IMR-90 (cell line): ENCODE measurements at regions not wholly inside any gene's neighbourhood (a gene's known extent, or its start where the extent isn't known, plus 50 kb on each side); places are given as distances from the start of the nearest gene placed in this dataset.

Experiments
- ATAC-seq: fragments of 200-7000 bp; cut with Tn5 transposase; 2 replicates; pipeline ENCODE4 v1.9.1; 2020; ENCODE audit warnings: low read depth, mild to moderate bottlenecking, moderate library complexity
- BruUV-seq: library from RNA; stranded (reverse); fragments of 400-500 nt; replicated peaks from 2 replicates; lab custom pipeline; 2021; lab: Mats Ljungman, UMichigan
- CTCF ChIA-PET: fragments of 300-600 bp; formaldehyde crosslinking; extraction: SDS; loops from one replicate; lab custom pipeline; 2021; ENCODE audit warnings: antibody characterized with exemption; lab: Yijun Ruan, JAX
- POLR2A ChIA-PET: fragments of 300-600 bp; sonication (Branson Sonifier 250); formaldehyde crosslinking; loops from one replicate; lab custom pipeline; 2022; ENCODE audit warnings: antibody characterized with exemption; ENCODE audit not compliant: unreplicated experiment; lab: Charles Lee
- DNase-seq: peaks from one replicate; pipeline ENCODE4 v3.0.0; 2013
- H2AFZ ChIP-seq: replicated peaks from 2 replicates; pipeline ENCODE3; 2013; ENCODE audit warnings: low read length, mild to moderate bottlenecking; ENCODE audit not compliant: poor library complexity
- H2AK5ac ChIP-seq: 2 replicates; pipeline ENCODE4 v1.6.1; 2013; ENCODE audit warnings: low read depth, low read length, inconsistent platforms
- H2AK9ac ChIP-seq: replicated peaks from 2 replicates; pipeline ENCODE3; 2013; ENCODE audit warnings: mild to moderate bottlenecking, low read depth, low read length, moderate library complexity; ENCODE audit not compliant: poor library complexity
- H2BK120ac ChIP-seq: 2 replicates; pipeline ENCODE4 v1.6.1; 2013; ENCODE audit warnings: low read depth, low read length, inconsistent platforms
- H2BK15ac ChIP-seq: 3 replicates; pipeline ENCODE4 v1.6.1; 2013; ENCODE audit warnings: low read depth, low read length, inconsistent platforms
- H2BK20ac ChIP-seq: 2 replicates; pipeline ENCODE4 v1.6.1; 2013; ENCODE audit warnings: low read depth, mild to moderate bottlenecking, inconsistent platforms, low read length, moderate library complexity
- H2BK5ac ChIP-seq: 2 replicates; pipeline ENCODE4 v1.6.1; 2013; ENCODE audit warnings: mild to moderate bottlenecking, low read depth, low read length, inconsistent platforms; ENCODE audit not compliant: poor library complexity, severe bottlenecking
- H3K14ac ChIP-seq: replicated peaks from 2 replicates; pipeline ENCODE4 v1.6.1; 2013; ENCODE audit warnings: low read depth, low read length, inconsistent platforms
- H3K18ac ChIP-seq: 2 replicates; pipeline ENCODE4 v1.6.1; 2013; ENCODE audit warnings: low read depth, low read length, control low read depth
- H3K23ac ChIP-seq: 2 replicates; pipeline ENCODE4 v1.6.1; 2013; ENCODE audit warnings: low read depth, low read length, inconsistent platforms
- H3K27ac ChIP-seq: 2 replicates; pipeline ENCODE4 v1.5.1; 2013; ENCODE audit warnings: mild to moderate bottlenecking, control low read depth, low read length; ENCODE audit not compliant: insufficient read depth
- H3K27me3 ChIP-seq: 2 replicates; pipeline ENCODE4 v1.6.1; 2013; ENCODE audit warnings: low read length; ENCODE audit not compliant: control insufficient read depth, insufficient read depth
- H3K36me3 ChIP-seq: 2 replicates; pipeline ENCODE4 v1.6.1; 2013; ENCODE audit warnings: low read length, mixed read lengths; ENCODE audit not compliant: control insufficient read depth, insufficient read depth
- H3K4ac ChIP-seq: 2 replicates; pipeline ENCODE4 v1.6.1; 2013; ENCODE audit warnings: low read depth, low read length, inconsistent platforms
- H3K4me1 ChIP-seq: 2 replicates; pipeline ENCODE4 v1.6.1; 2013; ENCODE audit warnings: low read length, mixed read lengths; ENCODE audit not compliant: control insufficient read depth, insufficient read depth
- H3K4me2 ChIP-seq: 2 replicates; pipeline ENCODE4 v1.6.1; 2013; ENCODE audit warnings: low read depth, mild to moderate bottlenecking, control low read depth, low read length, moderate library complexity
- H3K4me3 ChIP-seq: 2 replicates; pipeline ENCODE4 v1.5.1; 2013; ENCODE audit warnings: low read depth, mild to moderate bottlenecking, control low read depth, low read length, moderate library complexity; ENCODE audit not compliant: insufficient read depth
- H3K56ac ChIP-seq: 2 replicates; pipeline ENCODE4 v1.6.1; 2013; ENCODE audit warnings: low read length, inconsistent platforms; ENCODE audit not compliant: insufficient read depth; ENCODE audit errors: extremely low read depth
- H3K79me1 ChIP-seq, 2 experiments: 2 replicates each; pipeline ENCODE4 v1.6.1; 2013; ENCODE audit warnings: low read length in 2 of 2, inconsistent platforms in 1 of 2, low read depth in 1 of 2
- H3K9ac ChIP-seq: 2 replicates; pipeline ENCODE4 v1.6.1; 2013; ENCODE audit warnings: low read depth, low read length, control low read depth
- H3K9me1 ChIP-seq: 2 replicates; pipeline ENCODE4 v1.6.1; 2013; ENCODE audit warnings: low read length, inconsistent platforms; ENCODE audit not compliant: insufficient read depth
- H3K9me3 ChIP-seq: 2 replicates; pipeline ENCODE4 v1.6.1; 2013; ENCODE audit warnings: low read length; ENCODE audit not compliant: control insufficient read depth, insufficient read depth
- H4K20me1 ChIP-seq: 2 replicates; pipeline ENCODE4 v1.6.1; 2013; ENCODE audit warnings: low read length, inconsistent platforms; ENCODE audit not compliant: insufficient read depth
- H4K5ac ChIP-seq: 2 replicates; pipeline ENCODE4 v1.6.1; 2013; ENCODE audit warnings: mild to moderate bottlenecking, low read depth, low read length, control low read depth
- H4K8ac ChIP-seq, 2 experiments: 2 replicates each; pipeline ENCODE4 v1.6.1; 2013; ENCODE audit warnings: low read depth in 2 of 2, low read length in 2 of 2, control low read depth in 1 of 2, inconsistent platforms in 1 of 2
- H4K91ac ChIP-seq: 2 replicates; pipeline ENCODE4 v1.6.1; 2013; ENCODE audit warnings: low read depth, low read length, inconsistent platforms; ENCODE audit not compliant: insufficient read depth
- MAFK ChIP-seq: IDR thresholded peaks from 2 replicates; pipeline ENCODE4 v1.6.1; 2012; ENCODE audit warnings: low read depth, low read length, improper control_type of control experiment
- SMC3 ChIP-seq: fragments of 150-350 bp; IDR thresholded peaks from 2 replicates; pipeline ENCODE4 v1.6.1; 2016; ENCODE audit warnings: low read depth, mild to moderate bottlenecking, antibody characterized with exemption, low read length, moderate library complexity
- dilution Hi-C: fragments of 300-500 bp; cut with HindIII; formaldehyde crosslinking; loops from one replicate; pipeline ENCODE4 v1.14.3; 2018; ENCODE audit warnings: low sequenced_read_pairs; ENCODE audit not compliant: unreplicated experiment
- in situ Hi-C: fragments of 300-500 bp; cut with MboI; formaldehyde crosslinking; loops from 3 replicates; pipeline ENCODE4 v1.14.3; 2019; ENCODE audit warnings: low sequenced_read_pairs, inconsistent platforms, mixed read lengths
- intact Hi-C: fragments of 100-400 bp; cut with micrococcal nuclease; formaldehyde crosslinking; loops from 2 replicates; pipeline ENCODE4 v1.10.0; 2022

GRCh38 chr3:118337649-118338048 lies 697.0 kb downstream of the IGSF11 start:
- Histone ChIP-seq H2AK9ac (no peak overlapping the region), H3K9me3 (peaks cover 7% of the 10 kb centered on the region), H3K4me3 (no peak overlapping the region), H3K4me2 (no peak overlapping the region), H3K23ac (no peak overlapping the region), H3K18ac (no peak overlapping the region), H4K91ac (no peak overlapping the region), H3K56ac (no peak overlapping the region), H3K79me1 (no peaks in the 10 kb centered on the region), H3K14ac (no peak overlapping the region), H2AK5ac (no peak overlapping the region), H2BK20ac (no peak overlapping the region), H3K27ac (no peak overlapping the region), H4K8ac (no peak overlapping the region), H2BK120ac (no peak overlapping the region), H3K27me3 (no peaks in the 10 kb centered on the region), H3K4ac (no peak overlapping the region), H2BK5ac (no peak overlapping the region), H3K9me1 (no peaks in the 10 kb centered on the region), H4K5ac (no peak overlapping the region), H3K36me3 (no peaks in the 10 kb centered on the region), H3K9ac (no peak overlapping the region), H3K4me1 (no peaks in the 10 kb centered on the region), H4K20me1 (no peaks in the 10 kb centered on the region), H2BK15ac (no peak overlapping the region), H2AFZ (no peak overlapping the region)
- dilution Hi-C loops (no loop called here), in situ Hi-C loops (no loop called here), intact Hi-C loops (no loop called here)
- BruUV-seq: no TSS peak
- TF ChIP-seq MAFK (peak; percentile 90), SMC3 (no peak)
- ATAC-seq: no peak
- DNase-seq: no peak
- POLR2A ChIA-PET: no interaction called here
- CTCF ChIA-PET: no interaction called here
